ENCODE measurements at regions not wholly inside any gene's neighbourhood (a gene's known extent, or its start where the extent isn't known, plus 50 kb on each side); places are given as distances from the start of the nearest gene placed in this dataset.

DNA sequence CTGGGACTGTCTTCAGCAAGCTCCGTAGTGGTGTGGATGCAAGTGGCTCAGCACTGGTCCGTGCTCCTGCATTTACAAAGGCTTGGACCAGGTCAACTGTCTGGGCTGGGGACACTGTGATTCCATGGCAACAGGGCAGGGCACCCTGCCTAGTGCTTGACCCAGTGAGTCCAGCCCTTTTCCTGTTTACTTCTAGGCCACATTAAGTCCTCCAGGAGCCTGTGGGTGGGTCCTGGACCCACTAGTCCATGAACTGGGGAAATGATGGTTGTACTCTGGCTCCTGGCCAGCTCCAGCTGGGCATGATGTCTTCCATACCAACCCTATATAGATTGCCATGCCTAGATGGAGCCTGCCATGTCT is 152.0 kb downstream of the RPS24 start:
- DNase-seq (ENCODE audit: insufficient read length, low spot score) (no peak), FAIRE-seq (no peak)
- no peak for TF ChIP-seq POLR2A (IDR thresholded peaks at IDR 0.05; ENCODE audit: low read depth, low read length)

DNA sequence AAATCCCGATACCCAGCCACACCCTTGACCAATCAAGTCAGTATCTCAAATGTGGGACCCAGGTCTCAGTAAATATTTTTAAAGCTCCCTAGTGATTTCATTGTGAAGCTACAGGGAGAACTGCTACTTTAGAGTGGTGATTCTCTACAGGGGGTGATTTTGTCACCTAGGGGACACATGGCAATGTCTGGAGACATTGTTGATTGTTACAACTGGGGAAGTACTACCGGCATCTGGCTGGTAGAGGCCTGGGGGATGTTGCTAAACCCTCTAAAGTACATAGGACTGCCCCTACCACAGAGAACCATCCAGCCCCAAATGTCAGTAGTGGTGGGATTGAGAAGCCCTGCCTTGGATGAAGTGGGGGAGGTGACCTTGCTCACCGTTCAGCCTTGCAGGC is 152.9 kb downstream of the RPS24 start:
- DNase-seq (ENCODE audit: insufficient read length, low spot score): no peak
- FAIRE-seq: no peak
- no peak for TF ChIP-seq POLR2A (IDR thresholded peaks at IDR 0.05; ENCODE audit: low read depth, low read length)

DNA sequence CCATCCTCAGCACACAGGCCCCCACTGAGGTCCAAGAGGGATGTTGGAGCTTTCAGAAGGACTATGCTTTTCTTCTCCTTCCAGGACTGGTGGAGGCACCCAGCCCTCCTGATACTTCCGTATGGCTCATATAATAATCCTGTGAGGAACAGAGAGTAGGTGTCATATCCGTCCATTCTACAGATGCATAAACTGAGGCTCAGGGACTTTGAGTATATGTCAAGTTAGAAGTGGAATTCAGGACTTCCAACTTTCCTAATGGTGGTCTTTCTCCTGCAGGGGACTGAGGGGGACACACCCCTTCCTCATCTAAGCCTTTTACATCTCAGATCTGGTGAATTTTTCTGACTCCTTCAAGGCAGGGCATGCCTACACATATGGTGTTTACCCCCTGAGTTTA is 153.7 kb downstream of the RPS24 start:
- no peak for TF ChIP-seq POLR2A (IDR thresholded peaks at IDR 0.05; ENCODE audit: low read depth, low read length)
- FAIRE-seq: no peak
- DNase-seq (ENCODE audit: insufficient read length, low spot score): no peak

DNA sequence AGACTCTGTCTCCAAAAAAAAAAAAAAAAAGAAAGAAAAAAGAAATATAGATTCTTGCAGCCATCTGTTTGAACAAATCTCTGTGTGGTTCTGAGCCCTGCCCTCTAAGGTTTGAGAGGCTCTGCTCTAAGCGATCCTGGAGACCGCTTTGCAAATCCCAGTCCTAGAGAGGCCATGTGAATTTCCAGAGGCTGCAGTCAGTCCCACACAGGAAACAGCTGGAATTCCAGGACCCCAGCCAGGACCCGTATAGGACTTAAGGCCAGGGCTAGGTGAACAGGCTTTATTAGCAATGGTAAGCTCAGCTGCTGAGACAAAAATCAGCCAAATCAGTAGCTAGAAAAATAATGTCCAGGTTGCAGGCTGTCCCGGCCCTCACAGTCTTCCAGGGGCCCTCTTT is 154.8 kb downstream of the RPS24 start:
- DNase-seq (ENCODE audit: insufficient read length, low spot score) (no peak), FAIRE-seq (no peak)
- TF ChIP-seq POLR2A (IDR thresholded peaks at IDR 0.05; ENCODE audit: low read depth, low read length): no peak

DNA sequence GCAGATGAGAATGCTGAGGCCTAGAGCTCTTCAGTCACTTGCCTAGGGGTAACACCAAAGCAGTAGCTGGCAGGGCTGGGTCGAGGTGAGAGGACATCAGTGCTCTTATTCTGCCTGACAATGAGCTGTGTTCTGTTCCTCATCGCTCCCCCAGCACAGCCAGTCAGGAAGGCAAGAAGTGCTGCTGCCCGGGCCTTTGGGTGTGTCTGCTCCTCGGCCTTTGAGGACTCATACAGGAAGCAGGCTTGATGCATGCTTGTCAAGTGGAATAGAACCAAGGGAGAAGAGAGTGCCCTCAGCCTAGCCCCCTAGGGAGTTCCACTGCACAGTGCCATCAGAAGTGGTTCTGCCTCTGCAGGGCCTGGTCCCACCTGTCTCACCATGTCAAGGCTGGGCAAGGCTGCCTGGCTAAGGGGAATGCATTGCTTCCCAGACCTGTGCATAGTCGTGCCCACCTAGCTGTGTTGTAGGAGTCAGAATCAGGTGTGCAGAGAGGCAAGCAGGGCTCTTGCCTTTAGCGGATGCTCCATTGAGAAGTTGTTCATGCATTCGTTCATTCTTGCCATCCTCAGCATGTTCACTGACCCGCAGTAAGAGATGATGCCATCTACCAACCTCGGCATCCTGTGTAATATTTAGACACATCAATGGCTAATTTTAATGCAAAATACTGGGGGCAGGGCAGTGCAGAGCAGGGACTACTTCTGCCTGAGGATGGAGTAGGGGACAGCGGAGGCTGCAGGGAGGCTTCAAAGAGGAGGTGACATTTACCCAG is 156.6 kb downstream of the RPS24 start:
- no peak for TF ChIP-seq POLR2A (IDR thresholded peaks at IDR 0.05; ENCODE audit: low read depth, low read length)
- no peak for FAIRE-seq
- DNase-seq (ENCODE audit: insufficient read length, low spot score): no peak

DNA sequence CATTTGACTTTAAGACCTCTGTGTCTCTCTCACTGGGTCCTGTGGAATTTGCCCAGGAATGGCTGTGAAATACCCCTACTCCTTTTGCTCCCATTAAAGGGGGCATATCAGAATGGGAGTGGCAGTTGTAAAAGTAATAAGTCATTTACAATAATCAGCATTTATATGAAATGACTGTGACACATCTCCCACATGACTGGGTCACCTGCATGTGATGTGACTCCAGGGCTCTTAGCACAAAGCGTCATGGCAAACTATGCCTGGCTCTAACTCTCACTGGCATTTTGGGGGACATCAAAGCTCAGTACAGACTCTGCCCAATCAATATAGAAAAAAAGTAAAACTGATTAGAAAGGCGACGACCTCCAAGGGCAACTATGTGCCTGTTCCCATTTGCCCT is 157.6 kb downstream of the RPS24 start:
- DNase-seq (ENCODE audit: insufficient read length, low spot score): no peak
- TF ChIP-seq POLR2A (IDR thresholded peaks at IDR 0.05; ENCODE audit: low read depth, low read length): no peak
- no peak for FAIRE-seq

DNA sequence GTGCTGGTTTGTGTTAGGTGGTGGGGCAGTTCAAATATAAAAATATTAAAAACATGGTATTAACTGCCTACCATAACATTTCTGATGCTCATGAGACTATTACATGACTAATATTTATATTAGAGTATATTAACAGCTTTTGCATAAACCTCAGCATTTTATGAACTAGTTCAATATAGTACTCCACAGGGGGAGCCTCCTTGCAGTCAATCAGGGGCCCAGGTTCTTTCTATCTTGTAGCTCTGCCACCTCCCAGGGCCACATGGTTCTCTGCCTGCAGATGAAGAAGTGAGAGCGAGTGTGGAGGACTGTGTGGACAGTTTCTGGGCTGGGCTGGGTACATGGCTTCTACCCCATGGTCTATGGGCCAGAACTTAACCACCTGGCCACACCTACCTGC is 159.5 kb downstream of the RPS24 start:
- FAIRE-seq (no peak), DNase-seq (ENCODE audit: insufficient read length, low spot score) (no peak)
- no peak for TF ChIP-seq POLR2A (IDR thresholded peaks at IDR 0.05; ENCODE audit: low read depth, low read length)

DNA sequence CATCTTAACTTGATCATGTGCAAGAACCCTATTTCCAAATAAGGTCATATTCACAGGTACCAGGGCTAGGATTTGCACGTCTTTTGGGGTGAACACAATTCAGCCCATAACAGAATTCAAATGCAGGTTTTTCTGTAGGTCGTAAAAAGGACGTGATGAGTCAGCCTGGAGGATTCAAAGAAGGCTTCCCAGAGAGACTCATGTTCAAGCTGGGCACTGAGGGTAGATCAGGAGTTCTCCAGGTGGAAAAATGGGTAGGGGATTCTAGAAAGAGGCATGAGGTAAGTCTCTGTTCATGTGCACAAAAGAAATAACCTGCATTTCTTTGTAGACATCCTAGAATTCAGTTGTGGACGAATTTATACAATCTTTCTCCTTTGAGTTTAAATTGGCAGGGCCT is 160.4 kb downstream of the RPS24 start:
- no peak for DNase-seq (ENCODE audit: insufficient read length, low spot score)
- no peak for FAIRE-seq
- TF ChIP-seq POLR2A (IDR thresholded peaks at IDR 0.05; ENCODE audit: low read depth, low read length): no peak

DNA sequence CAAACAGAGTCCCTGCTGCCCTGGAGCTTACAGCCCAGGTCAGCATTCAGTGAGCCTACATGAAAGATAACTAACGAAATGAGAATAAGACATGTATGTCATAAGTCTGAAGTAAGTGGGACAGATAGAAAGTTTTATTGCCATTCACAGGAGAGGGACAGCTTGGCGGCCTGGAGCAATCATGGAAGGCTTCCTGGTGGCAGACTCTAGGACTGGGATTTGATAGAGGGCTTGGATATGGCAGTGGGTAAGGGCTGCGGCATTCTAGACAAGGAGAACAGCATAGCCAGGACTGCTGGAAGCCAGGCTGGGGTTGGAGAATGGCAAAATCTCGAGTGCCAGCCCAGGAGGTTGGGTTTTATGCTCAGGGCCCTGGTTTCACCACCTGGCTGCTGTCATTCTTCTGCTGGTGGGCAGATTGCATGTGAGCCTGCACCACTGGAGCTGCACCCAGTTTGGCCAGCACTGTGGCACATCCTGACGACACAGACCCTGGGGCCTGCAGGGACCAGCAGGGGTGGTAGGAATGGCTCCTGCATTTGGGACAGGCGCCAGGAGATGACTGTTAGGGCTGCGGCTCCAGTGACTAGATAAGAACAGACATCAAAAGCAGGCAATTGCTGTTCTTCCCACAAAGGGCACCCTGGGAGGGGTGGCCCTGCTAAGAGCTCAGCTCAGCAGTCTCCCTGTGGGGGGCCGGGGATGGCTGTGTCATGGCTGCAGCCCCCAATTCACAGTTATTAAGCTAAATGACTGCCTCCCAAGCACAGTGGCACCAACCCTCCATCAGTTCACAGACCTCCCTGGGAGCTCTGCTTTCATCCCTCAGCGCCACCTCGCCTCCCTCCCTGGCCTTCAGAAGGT is 161.1 kb downstream of the RPS24 start:
- FAIRE-seq (no peak), DNase-seq (ENCODE audit: insufficient read length, low spot score) (peak; percentile 33)
- TF ChIP-seq POLR2A (IDR thresholded peaks at IDR 0.05; ENCODE audit: low read depth, low read length): 0 out of 2 replicates have a peak, but pooled peaks have one; percentile 11

DNA sequence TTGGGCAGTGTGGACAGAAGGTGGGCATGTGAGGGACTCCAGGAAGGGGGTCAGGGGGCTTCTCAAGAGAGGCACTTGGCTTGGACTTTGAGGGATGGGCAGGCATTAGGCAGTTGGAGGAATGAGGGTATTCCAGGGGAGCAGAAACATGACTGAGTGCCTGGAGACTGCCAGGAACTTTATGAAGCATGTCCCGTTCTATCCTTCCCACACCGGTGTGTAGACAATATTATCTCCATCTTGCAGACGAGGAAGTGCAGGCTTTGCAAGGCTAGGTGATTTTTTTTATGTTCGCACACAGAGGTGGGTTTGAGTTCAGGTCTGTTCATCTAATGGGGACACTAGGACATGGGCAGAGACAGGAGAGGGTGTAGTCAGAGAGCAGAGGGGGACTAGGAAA is 162.7 kb downstream of the RPS24 start:
- TF ChIP-seq POLR2A (IDR thresholded peaks at IDR 0.05; ENCODE audit: low read depth, low read length): no peak
- no peak for FAIRE-seq
- DNase-seq (ENCODE audit: insufficient read length, low spot score): no peak

DNA sequence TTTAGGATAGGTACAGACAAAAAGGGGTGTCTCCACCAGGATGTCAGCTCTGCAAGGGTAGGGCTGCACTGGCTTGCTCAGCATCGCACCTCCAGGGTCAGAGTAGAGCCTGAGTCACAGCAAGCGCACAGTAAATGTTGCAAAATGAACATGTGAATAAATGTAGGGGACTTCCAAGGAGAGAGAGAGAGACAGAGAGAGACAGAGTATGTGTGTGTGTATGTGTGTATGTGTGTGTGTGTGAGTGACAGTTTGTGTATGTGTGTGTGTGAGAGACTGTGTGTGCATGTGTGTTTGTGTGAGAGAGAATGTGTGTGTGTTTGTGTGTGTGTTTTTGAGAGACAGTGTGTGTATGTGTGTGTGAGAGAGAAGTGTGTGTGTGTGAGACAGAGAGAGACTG is 163.3 kb downstream of the RPS24 start:
- FAIRE-seq: no peak
- peak; percentile 65 for DNase-seq (ENCODE audit: insufficient read length, low spot score)
- TF ChIP-seq POLR2A (IDR thresholded peaks at IDR 0.05; ENCODE audit: low read depth, low read length): no peak

DNA sequence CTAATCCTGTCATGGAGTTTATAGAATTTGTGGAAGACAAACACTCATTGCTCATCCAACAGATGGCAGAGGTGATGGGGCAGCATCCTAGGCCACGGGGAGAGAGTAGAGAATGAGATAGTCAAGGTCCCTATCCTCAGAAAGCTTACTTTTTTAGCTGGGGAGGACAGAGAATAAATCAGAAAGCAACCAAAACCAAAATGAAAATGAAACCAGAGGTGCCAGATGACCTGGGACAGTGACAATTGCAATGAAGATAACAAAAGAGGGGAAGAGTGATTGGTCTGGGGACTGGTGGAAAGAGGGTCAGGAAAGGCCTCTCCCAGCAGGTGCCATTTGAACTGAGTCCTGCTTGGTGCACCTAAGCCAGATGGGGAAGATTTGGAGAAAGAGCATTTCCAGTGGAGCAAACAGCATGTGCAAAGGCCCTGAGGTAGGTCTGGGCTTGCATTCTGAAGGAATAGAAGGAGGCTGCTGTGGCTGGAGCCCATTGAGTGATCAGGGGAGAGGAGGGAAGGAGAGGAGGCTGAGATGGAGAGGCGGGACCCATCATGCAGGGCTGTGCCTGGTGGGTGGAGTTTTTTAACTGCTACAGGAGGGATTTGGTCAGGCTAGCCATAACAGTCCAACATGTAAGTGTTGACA is 164.1 kb downstream of the RPS24 start:
- DNase-seq (ENCODE audit: insufficient read length, low spot score) (no peak), FAIRE-seq (no peak)
- no peak for TF ChIP-seq POLR2A (IDR thresholded peaks at IDR 0.05; ENCODE audit: low read depth, low read length)

DNA sequence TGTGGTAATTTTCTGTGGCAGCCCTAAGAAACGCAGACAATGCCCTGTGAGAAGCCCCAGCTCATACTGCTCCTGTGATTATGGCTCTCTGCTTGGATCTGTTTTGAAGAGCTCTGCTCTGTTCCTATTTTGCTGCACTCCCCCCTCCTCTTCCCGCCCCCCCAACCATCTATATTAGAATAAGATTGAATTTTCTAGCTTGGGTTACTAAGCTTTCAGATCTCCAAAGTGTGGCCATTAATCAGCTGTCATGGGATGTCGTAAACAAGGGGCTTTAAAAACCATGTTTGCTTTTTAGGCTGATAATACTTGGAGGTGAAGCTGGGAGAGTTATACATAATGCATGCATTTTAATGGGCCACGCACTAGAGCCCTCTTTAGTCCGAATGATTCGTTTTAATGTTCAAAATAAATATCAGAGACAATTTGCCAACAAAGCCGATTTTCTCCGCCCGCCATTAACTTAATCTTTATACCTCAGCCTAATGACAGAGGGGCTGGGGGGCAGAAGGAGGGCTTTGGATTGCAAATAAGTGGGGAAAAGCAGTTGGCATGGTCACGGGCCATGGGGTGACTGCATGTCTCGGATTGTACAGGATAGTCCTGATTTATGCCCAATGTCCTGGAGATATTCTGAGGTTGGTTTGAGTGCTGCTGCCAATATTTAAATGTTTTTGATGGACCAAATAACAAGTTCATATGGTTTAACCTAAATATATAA is 165.5 kb downstream of the RPS24 start:
- no peak for TF ChIP-seq POLR2A (IDR thresholded peaks at IDR 0.05; ENCODE audit: low read depth, low read length)
- FAIRE-seq: no peak

DNA sequence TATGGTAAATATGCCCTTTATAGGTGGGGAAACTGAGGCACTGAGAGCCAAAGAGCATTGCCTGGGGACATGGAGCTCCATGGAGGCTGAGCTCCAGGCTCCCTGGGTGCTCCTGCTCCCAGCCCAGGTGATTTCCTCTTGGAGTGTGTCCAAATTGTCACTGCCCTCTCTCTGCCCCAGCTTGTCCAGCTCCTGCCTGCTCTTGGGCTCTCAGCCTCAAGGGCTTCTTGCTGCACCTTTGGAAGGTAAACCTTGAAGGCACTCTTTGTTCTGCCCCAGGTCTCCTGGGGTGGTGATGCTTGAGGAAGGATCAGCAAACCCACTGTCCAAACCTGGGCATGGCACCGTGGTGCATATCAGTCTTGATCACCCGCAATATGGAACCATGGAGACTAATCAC is 166.1 kb downstream of the RPS24 start:
- no peak for TF ChIP-seq POLR2A (IDR thresholded peaks at IDR 0.05; ENCODE audit: low read depth, low read length)
- DNase-seq (ENCODE audit: insufficient read length, low spot score) (no peak), FAIRE-seq (no peak)

More for the DNA sequence above, 165.5 kb downstream of the RPS24 start:
- DNase-seq (ENCODE audit: insufficient read length, low spot score): no peak

Data from H54 (cell line).